ENCODE measurements at regions not wholly inside any gene's neighbourhood (a gene's known extent, or its start where the extent isn't known, plus 50 kb on each side); places are given as distances from the start of the nearest gene placed in this dataset.
A peak's percentile ranks its signal among the peaks of the same experiment; 100 is the strongest.
"Not testable (repeated sequence)": the region's sequence is repeated elsewhere in the genome, so short reads cannot be mapped to it uniquely, and the experiment has no call there.

GRCh38 chr5:40221796-40222195, 457.9 kb upstream of the PTGER4 start:
- peak; percentile 80 for DNase-seq (ENCODE audit: low spot score)

GRCh38 chr5:40221255-40221654, 458.5 kb upstream of the PTGER4 start:
- DNase-seq (ENCODE audit: low spot score) = no peak

DNA sequence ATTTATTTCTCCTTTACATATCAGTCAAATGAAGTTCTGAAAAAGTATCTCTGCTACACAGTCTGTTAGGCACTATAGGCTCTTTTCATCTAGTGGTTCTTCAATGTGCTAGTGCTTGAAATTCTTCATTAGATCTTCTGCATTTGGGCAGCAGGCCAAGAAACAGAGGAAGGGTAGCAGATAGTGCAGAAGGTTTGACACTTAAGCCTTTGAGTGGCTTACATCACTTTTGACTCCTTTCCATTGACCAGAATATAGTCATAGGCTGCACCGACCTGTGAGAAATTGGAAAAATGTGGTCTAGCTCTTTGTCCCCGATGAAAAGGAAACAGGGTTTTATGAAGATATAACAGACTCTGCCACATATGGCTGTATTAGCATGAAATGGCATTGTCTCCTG, 459.5 kb upstream of the PTGER4 start:
- DNase-seq (ENCODE audit: low spot score) = no peak

DNA sequence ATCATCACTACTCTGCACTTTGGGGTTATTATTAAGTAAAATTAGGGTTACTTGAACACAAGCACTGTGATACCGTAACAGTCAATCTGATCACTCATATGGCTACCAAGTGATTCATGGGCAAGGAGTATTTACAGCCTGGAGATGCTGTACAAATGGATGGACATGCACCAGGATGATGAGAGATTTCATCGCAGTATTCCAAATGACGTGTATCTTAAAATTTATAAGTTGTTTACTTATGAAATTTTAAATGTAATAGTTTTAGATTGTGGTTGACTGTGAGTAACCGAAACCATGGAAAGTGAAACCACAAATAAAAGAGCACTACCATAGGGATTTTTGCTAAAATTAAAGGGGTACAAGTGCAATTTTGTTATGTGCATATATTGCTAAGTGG, 462.2 kb upstream of the PTGER4 start:
- no peak for DNase-seq (ENCODE audit: low spot score)

DNA sequence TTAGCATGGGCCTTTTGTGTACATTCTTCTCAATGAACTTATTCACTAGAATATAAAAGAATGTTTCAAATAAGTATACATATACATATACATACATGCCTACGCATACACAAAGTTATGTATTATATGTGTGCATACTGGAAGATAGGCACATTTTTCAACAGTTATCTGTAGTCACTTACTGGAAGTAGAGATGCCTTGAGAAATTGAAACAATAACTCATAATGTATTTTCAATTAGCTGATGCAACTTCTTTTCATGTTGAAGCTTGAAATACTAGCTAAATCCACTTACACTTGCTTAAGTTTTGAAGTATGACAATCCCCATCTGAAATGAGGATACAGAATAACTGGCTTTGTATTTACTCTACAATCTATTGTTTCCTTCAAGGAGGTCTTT, 469.0 kb upstream of the PTGER4 start:
- no peak for DNase-seq (ENCODE audit: low spot score)

DNA sequence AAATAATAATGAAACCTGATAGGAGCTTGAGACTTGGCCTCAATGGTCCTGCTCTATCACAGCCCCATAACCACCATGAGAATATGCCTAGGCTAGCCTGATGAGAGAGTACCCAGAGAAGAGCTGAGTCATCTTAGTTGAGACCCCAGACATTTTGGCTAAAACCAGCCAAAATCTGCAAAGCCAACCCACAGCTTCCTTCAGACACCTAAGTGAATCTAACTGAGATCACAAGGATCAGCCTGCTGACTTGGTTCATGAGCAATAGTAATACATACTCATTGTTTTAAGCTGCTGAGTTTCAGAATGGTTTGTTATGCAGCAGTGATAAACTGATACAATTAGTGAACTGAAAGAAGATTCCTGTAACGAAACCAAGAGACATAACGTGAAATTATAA, 473.7 kb upstream of the PTGER4 start:
- no peak for DNase-seq (ENCODE audit: low spot score)

DNA sequence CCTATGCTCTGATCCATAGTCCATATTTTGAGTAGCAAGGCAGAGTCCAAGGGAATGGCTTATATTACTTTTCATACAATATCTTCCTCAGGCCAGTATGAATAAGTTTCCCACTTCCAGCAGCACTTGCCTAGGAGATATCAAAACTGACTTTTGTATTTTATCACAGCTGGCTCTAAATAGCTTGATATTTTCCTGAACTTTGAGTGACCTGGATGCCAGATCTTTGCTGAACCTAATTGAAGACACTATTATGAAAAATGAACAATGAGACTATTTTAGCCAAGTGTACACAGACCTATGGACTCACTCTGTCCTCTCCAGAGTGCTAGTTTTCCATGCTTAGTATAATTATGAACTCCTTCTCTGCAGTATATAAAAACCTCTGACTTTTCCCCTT, 475.6 kb upstream of the PTGER4 start:
- DNase-seq (ENCODE audit: low spot score) = no peak

GRCh38 chr5:40202814-40203440, 476.8 kb upstream of the PTGER4 start:
- DNase-seq (ENCODE audit: low spot score) = no peak

- peak; percentile 35 for DNase-seq (ENCODE audit: low spot score)
Observed at GRCh38 chr5:40198736-40199135, 481.0 kb upstream of the PTGER4 start.

DNA sequence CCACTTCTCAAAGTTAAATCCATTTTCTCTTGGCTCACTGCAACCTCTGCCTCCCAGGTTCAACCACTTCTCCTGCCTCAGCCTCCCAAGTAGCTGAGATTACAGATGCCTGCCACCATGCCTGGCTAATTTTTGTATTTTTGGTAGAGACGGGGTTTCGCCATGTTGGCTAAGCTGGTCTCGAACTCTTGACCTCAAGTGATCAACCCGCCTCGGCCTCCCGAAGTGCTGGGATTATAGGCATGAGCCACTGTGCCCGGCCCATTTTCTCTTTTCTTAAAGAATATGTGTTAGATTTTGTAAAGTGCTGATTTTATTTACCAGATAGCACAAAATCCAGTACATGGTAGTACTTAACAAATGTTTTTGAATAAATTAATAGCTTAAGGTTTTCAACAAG, 484.1 kb upstream of the PTGER4 start:
- DNase-seq (ENCODE audit: low spot score) = not testable (repeated sequence)

DNA sequence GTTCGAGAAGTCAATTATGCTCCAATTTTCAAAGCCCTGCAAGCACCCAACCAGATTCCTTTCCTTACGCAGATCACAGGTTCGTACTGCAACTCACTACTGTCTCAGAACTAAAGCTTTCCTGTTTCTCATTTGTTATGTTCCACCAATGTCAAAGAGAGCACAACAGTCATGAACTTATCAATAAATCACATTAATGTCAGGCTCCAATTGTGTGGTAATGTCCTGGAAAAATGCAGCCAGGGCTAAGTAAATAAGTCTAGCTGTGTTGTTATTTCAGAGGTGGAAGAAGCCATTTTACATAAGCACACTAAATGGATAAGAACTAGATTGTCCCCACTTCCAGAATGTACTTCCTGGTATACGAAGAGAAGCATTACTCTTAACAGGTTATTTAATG, 488.6 kb upstream of the PTGER4 start:
- DNase-seq (ENCODE audit: low spot score) = no peak

DNA sequence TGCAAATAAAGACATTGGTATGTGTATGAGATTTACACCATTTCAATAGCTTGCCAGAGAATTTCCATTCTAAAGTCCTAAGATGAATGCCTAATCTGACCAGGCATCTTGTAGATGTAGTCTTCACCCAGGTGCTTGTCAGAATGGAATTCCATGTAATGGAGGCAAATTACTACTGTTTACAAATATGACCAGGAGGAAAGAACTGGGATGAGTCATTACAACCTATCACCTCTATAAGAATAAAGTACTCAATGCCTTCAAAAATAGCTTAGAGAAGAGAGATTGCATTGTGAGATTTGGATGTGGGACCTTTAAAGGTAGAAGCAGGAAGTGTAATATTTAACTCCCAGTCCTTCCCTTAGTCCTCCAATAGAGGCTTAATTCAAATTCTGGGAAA, 507.0 kb upstream of the PTGER4 start:
- DNase-seq (ENCODE audit: low spot score) = no peak

- peak; percentile 31 for DNase-seq (ENCODE audit: low spot score)
Observed at GRCh38 chr5:40171971-40172370, 507.7 kb upstream of the PTGER4 start.

GRCh38 chr5:40167283-40167682, 512.4 kb upstream of the PTGER4 start:
- DNase-seq (ENCODE audit: low spot score) = no peak

GRCh38 chr5:40166802-40167201, 512.9 kb upstream of the PTGER4 start:
- DNase-seq (ENCODE audit: low spot score) = no peak

DNA sequence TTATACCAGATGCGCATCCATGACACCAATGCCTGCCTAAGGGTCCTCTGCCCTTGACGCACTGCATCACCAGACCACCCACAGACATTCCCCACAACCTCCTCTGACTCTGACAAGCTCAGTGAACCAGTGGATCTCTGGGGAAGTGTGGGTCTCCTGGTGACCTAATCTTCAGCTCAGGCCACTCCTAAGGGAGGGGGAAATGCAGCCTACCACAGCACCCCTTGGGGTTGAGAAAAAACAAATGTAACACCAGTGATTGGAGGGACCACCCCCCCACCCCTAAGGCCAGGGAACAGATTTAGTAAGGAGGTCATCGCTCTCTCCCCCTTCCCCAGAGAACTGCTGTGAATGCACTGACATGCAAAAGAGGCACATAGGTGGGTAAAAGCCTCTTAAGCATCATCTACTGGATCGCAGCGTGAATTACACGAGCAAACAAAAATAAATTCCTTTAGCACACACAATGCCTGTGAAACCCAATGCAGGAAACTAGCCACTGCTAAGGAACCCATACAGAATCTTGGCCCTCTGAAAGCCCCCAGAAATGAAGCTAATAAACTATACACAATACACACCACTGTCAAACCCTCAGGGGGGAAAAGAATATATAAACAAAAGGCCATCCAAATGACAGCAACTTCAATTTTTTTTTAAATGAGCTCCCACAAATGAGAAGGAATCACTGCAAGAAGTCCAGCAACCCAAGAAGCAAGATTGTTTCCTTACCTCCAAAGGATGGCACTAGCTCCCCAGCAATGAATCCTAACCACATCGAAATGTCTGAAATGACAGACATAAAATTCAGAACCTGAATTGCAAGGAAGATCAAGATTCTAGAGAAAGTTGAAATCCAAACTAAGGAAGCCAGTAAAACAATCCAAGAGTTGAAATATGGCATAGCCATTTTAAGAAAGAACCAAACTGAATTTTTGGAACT, 513.7 kb upstream of the PTGER4 start:
- DNase-seq (ENCODE audit: low spot score) = no peak

DNA sequence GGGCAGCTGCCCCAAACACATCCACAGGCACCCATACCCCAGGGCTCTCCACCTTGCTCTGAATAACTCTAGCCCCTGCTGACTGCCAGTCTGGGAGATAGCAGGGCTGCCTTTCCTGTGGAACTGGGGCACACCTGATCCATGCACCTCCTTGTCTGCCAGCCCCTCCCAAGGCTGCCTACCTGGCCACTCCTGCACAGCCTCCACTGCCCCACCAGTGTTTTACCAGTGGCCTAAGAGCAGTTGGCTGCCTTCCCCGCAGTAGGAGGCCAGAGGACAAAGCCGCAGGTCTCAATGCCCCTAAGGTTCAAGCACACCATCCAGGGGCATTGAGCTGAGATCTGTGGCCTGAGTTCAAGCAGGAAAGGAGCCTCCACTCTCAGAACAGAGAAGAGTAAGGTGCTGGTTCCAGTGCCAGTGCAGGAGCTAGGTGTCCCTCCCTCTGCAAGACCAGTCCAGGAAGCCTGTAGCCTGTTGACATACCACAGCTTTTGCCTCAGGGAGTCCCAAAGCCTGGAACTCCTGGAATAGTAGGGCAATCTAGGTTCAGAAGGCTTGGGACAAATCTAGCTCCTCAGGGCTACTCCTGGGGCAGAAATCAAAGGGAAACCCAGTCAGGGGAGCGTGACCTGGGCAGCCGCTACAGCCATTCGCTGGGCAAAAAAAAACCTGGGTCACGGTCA, 514.5 kb upstream of the PTGER4 start:
- no peak for DNase-seq (ENCODE audit: low spot score)

GRCh38 chr5:40160435-40160834, 519.3 kb upstream of the PTGER4 start:
- DNase-seq (ENCODE audit: low spot score) = no peak

- DNase-seq (ENCODE audit: low spot score) = no peak
Observed at GRCh38 chr5:40154194-40154593, 525.5 kb upstream of the PTGER4 start.

- DNase-seq (ENCODE audit: low spot score) = no peak
Observed at GRCh38 chr5:40150896-40151295, 528.8 kb upstream of the PTGER4 start.

DNA sequence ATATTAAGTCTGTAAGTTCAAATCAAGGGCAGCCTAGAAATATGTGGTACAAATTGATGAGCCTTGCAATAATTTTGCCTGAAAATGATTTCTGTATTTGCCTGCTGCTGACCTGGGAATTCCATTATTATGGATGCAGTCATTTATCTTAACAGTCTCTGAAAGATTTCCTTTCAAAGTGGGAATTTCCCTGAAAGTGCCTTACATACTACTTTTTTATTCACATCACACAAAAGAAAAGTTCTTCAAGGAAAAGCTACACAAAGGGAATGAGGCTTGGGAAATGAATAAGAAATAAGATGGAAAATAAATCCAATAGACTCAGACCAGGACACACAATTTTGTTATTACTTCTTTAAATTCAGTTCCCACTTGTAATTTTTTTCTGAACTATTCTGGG, 537.8 kb upstream of the PTGER4 start:
- no peak for DNase-seq (ENCODE audit: low spot score)

GRCh38 chr5:40141418-40141817, 538.3 kb upstream of the PTGER4 start:
- no peak for DNase-seq (ENCODE audit: low spot score)

- no peak for DNase-seq (ENCODE audit: low spot score)
Observed at GRCh38 chr5:40137223-40137622, 542.5 kb upstream of the PTGER4 start.

Measured in AG08395 (cell line).